ENCODE measurements at regions not wholly inside any gene's neighbourhood (a gene's known extent, or its start where the extent isn't known, plus 50 kb on each side); places are given as distances from the start of the nearest gene placed in this dataset.

DNA sequence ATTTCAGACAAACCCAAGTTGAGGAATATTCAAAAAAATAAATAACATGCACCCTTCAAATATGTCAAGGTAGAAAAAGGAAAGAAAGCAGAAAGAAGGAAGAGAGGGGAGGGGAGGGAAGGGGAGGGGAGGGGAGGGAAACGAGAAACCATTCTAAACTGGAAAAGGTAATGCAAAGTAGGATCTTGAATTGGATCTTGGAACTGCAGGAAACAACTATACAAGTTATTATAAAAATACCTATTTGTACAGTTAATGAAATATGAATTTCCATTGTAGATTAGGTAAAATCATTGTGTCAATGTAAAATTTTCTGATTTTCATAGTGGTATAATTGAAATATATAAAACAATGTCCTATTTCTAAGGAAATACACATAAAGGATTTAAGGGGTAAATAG is 668.4 kb downstream of the FAT4 start:
- TF ChIP-seq, protein P1, sequence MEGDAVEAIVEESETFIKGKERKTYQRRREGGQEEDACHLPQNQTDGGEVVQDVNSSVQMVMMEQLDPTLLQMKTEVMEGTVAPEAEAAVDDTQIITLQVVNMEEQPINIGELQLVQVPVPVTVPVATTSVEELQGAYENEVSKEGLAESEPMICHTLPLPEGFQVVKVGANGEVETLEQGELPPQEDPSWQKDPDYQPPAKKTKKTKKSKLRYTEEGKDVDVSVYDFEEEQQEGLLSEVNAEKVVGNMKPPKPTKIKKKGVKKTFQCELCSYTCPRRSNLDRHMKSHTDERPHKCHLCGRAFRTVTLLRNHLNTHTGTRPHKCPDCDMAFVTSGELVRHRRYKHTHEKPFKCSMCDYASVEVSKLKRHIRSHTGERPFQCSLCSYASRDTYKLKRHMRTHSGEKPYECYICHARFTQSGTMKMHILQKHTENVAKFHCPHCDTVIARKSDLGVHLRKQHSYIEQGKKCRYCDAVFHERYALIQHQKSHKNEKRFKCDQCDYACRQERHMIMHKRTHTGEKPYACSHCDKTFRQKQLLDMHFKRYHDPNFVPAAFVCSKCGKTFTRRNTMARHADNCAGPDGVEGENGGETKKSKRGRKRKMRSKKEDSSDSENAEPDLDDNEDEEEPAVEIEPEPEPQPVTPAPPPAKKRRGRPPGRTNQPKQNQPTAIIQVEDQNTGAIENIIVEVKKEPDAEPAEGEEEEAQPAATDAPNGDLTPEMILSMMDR (IDR thresholded peaks at IDR 0.05): no peak

DNA sequence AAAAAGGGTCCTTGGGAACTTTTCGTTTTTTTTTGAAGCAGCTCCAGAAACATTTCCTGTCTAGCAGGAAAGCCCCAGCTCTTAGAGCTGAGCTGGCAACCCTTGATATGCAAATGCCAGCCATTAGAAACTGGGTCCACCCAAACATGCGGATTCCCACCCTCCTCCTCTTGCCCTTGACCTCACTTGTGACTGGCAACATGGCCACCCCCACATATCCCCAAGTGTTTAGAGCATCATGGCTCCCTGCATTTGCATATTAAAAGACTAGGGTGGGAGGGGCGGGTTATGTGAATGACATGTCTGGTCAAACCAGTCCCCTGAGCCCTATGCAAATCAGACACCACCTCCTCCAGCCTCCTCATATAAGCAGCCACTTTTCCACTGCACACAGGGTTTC is 671.1 kb downstream of the FAT4 start:
- TF ChIP-seq, protein P1 (IDR thresholded peaks at IDR 0.05): no peak

DNA sequence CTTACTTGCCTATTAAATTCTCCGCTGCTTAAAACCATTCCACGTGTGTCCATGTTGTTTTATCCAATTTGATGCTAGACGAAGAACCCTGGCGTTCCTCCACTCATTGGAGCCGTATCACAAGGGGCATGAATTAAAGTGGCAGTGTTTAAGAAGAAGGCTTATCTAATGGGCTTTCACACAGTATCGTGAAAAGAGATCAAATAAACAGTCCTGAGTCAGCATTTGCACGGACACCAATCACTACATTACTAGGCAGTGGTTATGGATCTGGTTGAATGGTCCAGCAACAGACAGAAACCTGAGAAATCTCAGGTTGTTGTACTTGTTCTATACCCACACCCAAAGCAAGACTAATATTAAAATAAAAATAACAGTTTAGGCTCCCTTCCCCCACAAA is 671.6 kb downstream of the FAT4 start:
- TF ChIP-seq, protein P1 (IDR thresholded peaks at IDR 0.05): no peak

DNA sequence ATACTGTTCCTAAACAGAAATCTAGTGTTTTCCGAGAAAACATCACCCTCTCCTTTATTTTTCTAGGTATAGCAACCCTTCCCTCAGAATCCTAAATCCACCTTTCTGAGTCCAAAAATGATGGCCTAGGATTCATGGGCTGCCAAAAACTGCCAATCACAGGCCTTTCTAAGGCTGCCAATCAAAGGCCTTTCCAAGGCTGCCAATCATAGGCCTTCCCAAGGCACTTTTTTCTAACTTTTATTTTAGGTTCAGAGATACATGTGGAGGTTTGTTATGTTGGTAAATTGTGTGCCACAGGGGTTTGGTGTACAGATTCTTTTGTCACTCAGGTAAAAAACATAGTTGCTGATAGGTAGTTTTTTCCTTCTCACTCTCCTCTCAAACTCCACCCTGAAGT is 673.7 kb downstream of the FAT4 start:
- TF ChIP-seq, protein P1 (IDR thresholded peaks at IDR 0.05): no peak

DNA sequence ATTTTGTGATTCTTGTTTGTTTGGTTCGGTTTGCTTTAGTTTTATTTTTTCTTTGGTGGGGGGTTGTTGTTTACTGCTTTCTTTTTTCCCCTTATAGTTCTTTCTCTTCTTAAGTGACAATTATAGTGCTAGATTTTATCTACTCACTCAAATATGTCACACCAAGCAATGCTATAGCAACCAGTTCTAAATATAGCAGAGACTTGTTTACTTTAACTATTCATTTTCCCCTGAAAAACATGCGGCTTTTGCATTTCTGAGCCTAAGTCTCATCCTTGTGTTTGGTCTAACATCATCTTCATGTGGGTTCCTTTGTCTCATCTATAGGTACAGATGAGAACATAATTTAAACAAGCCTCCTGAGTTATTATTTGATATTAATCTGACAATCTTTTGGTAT is 676.6 kb downstream of the FAT4 start:
- TF ChIP-seq, protein P1 (IDR thresholded peaks at IDR 0.05): no peak

DNA sequence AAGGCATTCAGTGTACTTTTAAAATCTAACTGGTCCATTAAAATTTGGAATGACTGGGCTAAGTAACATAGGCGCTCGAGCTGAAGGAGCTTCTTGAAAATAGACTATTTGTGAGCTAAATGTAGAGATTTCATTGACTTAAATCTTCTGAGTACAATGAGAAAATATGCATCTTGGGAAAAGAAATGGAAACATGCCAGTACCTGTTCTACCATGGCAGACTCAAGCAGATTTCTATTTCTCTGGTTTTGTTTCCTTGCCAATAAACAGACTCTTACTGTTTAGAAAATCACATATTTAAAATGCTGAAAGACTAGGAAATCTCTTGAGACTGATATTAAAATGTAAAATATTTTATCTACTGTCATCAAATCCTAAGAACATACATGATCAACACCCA is 678.1 kb downstream of the FAT4 start:
- TF ChIP-seq, protein P1 (IDR thresholded peaks at IDR 0.05): no peak

DNA sequence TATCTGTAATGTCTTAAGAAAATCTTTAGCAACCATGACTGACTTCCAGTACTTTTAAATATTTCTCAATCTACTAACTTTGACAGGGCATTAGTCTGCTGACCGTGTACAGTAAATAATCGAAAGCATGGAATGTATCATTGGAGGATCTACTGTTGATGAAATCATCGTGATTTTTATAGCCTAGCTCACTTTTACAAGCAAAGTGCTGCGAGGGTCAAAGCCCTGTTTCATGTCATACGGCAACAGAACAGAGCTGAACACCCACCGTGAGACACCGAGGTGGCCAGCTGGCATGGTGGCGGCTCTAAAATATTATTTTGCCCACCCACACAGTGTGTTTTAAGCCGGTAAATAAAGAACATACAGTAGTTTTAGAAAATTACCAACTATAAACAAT is 679.3 kb downstream of the FAT4 start:
- TF ChIP-seq, protein P1 (IDR thresholded peaks at IDR 0.05): no peak

DNA sequence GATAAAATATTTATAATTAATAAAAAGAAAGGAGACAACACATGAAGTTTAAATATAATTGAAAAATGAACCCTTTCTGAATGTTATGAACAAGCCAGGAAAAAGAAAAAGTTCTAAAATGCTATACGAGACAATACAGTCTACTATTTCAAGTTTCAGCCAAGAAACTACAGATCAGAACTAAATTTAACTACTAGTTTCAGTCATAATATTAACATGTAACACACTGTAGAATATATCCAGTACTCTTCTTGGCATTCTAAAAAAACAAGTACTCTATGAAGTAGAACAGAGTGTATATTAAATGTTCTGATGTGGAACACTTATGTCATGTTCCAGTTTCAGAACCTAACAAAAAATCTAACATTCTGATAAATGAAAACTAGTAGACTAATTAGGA is 679.7 kb downstream of the FAT4 start:
- TF ChIP-seq, protein P1 (IDR thresholded peaks at IDR 0.05): no peak
